ENCODE measurements at regions not wholly inside any gene's neighbourhood (a gene's known extent, or its start where the extent isn't known, plus 50 kb on each side); places are given as distances from the start of the nearest gene placed in this dataset.

- no peak overlapping the region for H2BK15ac ChIP-seq (ENCODE audit: low read depth, low read length)
- no peak overlapping the region for H3K27ac Mint-ChIP-seq
- H4K91ac ChIP-seq (ENCODE audit: insufficient read length, low read depth, low read length) = no peak overlapping the region
- H2BK12ac ChIP-seq (ENCODE audit: insufficient read length, low read depth, low read length) = no peak overlapping the region
- no CpG with 5 or more reads among the region's 8 CpGs for WGBS (ENCODE audit: extremely low coverage, insufficient read length, low lambda C conversion rate)
- TF ChIP-seq, protein P1, sequence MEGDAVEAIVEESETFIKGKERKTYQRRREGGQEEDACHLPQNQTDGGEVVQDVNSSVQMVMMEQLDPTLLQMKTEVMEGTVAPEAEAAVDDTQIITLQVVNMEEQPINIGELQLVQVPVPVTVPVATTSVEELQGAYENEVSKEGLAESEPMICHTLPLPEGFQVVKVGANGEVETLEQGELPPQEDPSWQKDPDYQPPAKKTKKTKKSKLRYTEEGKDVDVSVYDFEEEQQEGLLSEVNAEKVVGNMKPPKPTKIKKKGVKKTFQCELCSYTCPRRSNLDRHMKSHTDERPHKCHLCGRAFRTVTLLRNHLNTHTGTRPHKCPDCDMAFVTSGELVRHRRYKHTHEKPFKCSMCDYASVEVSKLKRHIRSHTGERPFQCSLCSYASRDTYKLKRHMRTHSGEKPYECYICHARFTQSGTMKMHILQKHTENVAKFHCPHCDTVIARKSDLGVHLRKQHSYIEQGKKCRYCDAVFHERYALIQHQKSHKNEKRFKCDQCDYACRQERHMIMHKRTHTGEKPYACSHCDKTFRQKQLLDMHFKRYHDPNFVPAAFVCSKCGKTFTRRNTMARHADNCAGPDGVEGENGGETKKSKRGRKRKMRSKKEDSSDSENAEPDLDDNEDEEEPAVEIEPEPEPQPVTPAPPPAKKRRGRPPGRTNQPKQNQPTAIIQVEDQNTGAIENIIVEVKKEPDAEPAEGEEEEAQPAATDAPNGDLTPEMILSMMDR (conservative IDR thresholded peaks at IDR 0.05) = no peak
- no peak overlapping the region for H3K14ac ChIP-seq (ENCODE audit: insufficient read depth, low read length)
- H3K4me1 ChIP-seq (ENCODE audit: insufficient read depth, low read length) = no peaks in the 10 kb centered on the region
- no peak overlapping the region for H3K23ac ChIP-seq (ENCODE audit: insufficient read length, low read depth, low read length)
- no peak overlapping the region; a peak in 1 of 5 replicates for H3K4me3 Mint-ChIP-seq
- H3K56ac ChIP-seq (ENCODE audit: insufficient read length, low read depth, low read length) = no peak overlapping the region
- no peak overlapping the region for H2AK5ac ChIP-seq (ENCODE audit: insufficient read length, low read length)
- no peak overlapping the region for H3K4ac ChIP-seq (ENCODE audit: low read depth, low read length)
- H4K20me1 ChIP-seq (ENCODE audit: control insufficient read depth, insufficient read depth, insufficient read length) = no peaks in the 10 kb centered on the region
- H2AFZ ChIP-seq (ENCODE audit: low read length) = no peak overlapping the region
- H3K27me3 Mint-ChIP-seq (ENCODE audit: low read depth) = no peaks in the 10 kb centered on the region; the same call in 1 of the 2 replicates
- H3K27ac ChIP-seq (ENCODE audit: insufficient read length, low read depth, low read length) = no peak overlapping the region
- H2BK5ac ChIP-seq (ENCODE audit: insufficient read length, low read length) = no peak overlapping the region
- no peaks in the 10 kb centered on the region; a peak in 1 of 5 replicates for H3K9me3 Mint-ChIP-seq
- H4K8ac ChIP-seq (replicated peaks; ENCODE audit: insufficient read length, low read depth, low read length) = no peak overlapping the region
- H3K79me1 ChIP-seq (ENCODE audit: insufficient read depth, low read depth, low read length, poor library complexity, severe bottlenecking) = no peaks in the 10 kb centered on the region
- no peaks in the 10 kb centered on the region for H3K9me3 ChIP-seq (ENCODE audit: control insufficient read depth, low read depth, low read length)
- no peaks in the 10 kb centered on the region for H3K36me3 Mint-ChIP-seq (ENCODE audit: insufficient read depth in 1 of 3, low read depth in 3 of 3)
- H3K23me2 ChIP-seq (ENCODE audit: insufficient read length, low read depth, low read length, poor library complexity, severe bottlenecking) = no peaks in the 10 kb centered on the region
- H3K9ac ChIP-seq (ENCODE audit: extremely low read depth, insufficient read length, low read length) = no peak overlapping the region
- no peak overlapping the region for H2BK20ac ChIP-seq (ENCODE audit: low read depth, low read length, poor library complexity, severe bottlenecking)
- no peak overlapping the region for H3K4me2 ChIP-seq (ENCODE audit: insufficient read depth, insufficient read length, low read length)
- H3K27me3 ChIP-seq (ENCODE audit: insufficient read depth, low read length) = no peaks in the 10 kb centered on the region
- H3T11ph ChIP-seq (ENCODE audit: low read length) = no peak overlapping the region
- DNase-seq = no peak
- no peak overlapping the region for H4K5ac ChIP-seq (ENCODE audit: insufficient read length, low read depth, low read length)
- H3K4me1 Mint-ChIP-seq = peaks cover 12 to 17% of the 10 kb centered on the region in 2 experiments
- no peak overlapping the region for H3K18ac ChIP-seq (ENCODE audit: insufficient read length, low read depth, low read length)
- H2BK120ac ChIP-seq (ENCODE audit: low read depth, low read length, poor library complexity, severe bottlenecking) = no peak overlapping the region
- H3K79me2 ChIP-seq (ENCODE audit: insufficient read depth, low read length) = no peaks in the 10 kb centered on the region
Observed at GRCh38 chr18:7170292-7170691, 52.7 kb upstream of the LAMA1 start.
